SKM-1 treated with dmso at 0.1 percent for 144 hours (cell line): ENCODE measurements at regions not wholly inside any gene's neighbourhood (a gene's known extent, or its start where the extent isn't known, plus 50 kb on each side); places are given as distances from the start of the nearest gene placed in this dataset.

Experiments used
- DNase-seq: peaks from one replicate; lab custom pipeline; 2025; ENCODE audit not compliant: unreplicated experiment; lab: John Stamatoyannopoulos, UW

- DNase-seq: no peak
Measured at GRCh38 chr21:43304621-43305335, 122.2 kb downstream of the SIK1 start.

GRCh38 chr21:43304206-43304605 is 122.7 kb downstream of the SIK1 start:
- no peak for DNase-seq

DNA sequence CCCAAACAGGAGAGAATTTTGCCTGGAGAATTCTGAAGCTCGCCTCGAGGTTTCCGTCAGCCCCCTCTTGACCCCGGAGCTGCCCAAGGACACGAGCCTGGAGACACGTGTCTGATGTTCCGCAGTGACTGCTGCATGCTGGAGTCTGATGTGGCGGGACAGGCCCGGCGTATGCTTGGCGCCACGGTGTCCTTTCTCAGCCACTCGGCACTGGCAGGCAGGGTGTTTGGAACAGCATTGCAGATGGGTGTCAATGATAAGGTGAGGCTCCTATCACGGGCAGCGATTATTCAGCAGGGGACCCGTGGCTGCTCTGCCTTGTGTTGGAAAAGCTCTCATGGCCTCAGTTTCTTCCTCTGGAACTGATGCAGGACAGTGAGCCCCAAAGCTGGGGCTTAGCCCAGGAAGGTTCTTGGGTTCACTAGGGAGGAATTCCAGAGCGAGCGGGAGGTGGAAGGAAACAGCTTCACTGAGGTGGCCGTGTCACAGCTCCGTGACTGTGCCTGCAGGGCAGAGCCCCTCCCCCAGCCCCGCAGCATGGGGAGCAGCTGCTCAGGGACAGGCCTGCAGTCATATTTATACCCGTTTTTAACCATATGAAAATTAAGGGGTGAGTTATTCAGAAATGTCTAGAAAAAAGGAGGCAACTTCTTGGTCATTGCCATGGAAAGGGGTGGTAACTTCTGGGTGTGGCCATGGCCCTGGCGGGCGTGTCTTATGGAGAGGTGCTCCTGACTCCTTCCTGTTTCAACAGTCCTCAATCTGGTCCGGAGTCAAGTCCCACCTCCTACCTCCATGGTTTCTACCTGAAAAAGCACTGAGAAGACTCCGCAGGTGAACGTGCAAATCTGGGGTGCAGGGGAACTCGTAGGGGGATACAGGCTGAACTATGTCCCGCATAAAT is 123.4 kb downstream of the SIK1 start:
- no peak for DNase-seq

GRCh38 chr21:43302769-43303168 is 124.2 kb downstream of the SIK1 start:
- no peak for DNase-seq

DNA sequence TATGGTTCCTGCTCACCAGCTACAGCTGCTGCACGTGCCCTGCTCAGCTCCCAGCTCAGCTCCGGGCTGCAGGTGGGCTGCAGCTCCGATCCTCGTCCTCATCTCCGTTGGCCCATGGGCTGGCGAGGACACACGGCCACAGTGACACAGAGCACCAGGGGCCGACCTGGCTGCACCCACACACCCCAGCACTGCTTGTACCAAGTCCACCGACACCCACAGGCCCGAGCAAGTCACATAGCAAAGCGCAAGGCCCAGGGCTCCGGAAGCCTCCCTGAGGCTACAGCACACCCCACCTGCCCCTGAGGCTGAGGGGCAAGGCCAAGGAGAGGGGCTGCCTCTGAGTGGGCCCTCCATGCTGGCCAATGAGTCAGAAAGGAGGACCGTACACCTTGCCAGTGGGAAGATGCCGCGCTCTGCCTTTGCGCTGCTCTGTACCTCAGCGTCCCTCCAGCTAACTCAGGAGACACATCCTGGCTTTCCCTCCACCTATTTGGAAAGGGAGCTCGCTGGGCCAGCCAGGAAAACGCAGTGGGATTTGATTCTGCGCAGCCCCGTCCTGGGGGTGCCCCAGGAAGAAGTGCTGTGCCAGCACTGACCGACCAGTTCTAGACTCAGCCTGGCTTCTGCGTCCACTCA is 124.8 kb downstream of the SIK1 start:
- DNase-seq: no peak

DNA sequence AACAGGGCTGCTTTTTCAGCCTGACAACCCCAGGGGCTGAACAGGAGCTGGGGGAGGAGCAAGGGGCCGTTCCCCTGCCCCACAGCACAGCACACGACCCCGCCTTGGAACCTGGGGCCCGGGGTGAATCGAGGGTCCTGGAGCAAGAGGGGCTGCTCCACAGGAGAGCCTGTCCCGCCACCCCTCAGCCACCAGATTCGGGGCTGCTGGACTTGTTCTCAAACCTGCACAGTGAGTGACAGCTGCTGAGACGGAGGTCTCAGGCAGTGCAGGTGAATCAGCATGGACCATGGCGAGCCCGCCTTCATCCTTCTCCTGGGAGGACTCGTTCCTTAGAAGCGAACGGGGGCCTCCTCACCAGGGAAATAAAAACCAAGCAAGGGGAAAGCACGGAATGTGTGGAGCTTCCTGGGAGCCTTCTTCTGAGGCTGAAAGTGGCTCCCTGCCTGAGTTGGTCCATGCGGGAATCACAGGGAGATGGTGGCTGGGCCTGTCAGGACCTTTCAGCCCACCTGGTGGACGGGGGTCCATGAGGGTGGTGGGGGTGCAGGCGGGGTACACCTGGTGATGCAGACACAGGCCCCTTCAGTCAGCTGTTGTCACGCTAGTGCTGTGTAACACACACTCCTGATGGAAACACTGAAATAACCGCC is 125.4 kb downstream of the SIK1 start:
- DNase-seq: no peak

DNA sequence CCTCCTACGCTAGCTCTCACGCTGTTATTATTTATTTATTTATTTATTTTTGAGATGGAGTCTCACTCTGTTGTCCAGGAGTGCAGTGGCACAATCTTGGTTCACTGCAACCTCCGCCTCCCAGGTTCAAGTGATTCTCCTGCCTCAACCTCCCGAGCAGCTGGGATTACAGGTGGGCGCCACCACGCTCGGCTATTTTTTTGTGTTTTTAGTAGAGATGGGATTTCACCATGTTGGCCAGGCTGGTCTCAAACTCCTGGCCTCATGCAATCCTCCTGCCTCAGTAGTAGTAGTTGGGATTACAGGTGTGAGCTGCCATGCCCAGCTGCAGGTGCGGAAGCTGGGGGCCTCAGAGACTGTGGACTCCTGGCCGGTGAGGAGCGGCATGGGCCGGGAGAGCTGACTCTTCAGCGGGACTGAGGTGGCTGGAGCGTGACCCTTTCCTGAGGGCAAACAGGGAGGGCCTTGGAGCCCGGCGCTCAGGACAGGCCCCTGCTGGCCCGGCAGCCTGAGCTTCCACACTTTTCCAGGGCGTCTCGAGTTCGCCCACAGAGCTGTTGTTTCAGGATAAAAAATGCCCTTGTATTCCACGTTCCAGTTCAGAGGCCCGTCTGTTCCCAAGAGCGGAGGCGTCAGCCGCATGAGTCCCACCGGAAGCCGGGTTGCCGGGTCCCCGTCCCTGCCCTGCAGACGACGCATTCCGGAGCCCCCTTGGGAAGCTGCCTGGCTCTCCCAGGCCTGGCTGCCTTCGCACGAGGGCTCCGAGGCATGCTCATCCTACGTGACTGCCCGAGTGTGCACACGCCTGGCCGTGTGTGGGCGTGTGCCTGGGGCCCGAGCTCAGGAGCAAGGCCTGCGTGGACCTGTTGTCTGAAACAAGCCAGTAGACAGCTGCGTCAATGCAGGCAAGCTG is 126.2 kb downstream of the SIK1 start:
- no peak for DNase-seq

GRCh38 chr21:43299441-43300277 is 127.3 kb downstream of the SIK1 start:
- no peak for DNase-seq

- DNase-seq: no peak
Measured at GRCh38 chr21:43298546-43299440, 128.1 kb downstream of the SIK1 start.

GRCh38 chr21:43297989-43298388 is 128.9 kb downstream of the SIK1 start:
- DNase-seq: no peak

GRCh38 chr21:43297391-43297981 is 128.7 kb downstream of the CRYAA start:
- DNase-seq: no peak

DNA sequence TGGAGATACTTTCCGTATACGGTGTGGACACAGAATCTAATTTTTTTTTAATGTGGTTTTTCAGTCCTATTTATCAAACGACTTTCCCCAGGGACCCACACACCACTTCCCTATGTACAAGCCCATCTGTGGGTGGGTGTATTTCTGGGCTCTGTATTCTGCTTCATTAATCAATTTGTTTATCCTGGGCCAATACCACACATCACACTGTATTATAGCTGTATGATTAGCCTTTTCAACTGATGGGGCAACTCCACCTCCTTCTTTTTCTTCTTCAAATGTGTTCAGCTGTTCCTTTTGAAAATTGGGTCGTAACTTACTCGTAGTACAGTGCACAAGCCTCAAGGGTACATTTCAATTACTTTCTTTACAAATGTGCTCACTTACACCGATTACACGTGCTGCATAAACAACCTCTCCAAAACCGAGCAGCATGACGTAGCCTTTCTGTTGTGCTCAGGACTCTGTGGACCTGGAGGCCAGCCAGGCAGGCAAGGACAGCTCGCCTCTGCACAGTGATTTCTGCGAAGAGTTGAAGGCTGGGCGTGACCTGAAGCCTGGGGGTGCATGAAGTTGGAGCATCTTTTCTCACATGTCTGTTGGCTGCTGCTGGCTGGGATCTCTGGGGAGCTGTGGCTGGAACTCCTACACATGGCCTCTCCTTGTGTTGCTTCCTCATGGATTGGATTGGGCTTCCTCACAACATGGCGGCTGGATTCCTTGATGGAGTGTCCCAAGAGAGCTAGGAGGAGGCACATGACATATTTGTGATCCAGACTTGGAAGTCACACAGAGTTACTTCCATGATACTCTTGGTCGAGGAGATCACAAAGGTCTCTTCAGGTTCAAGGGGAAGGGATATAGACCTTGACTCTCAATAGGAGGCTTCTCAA is 126.5 kb downstream of the CRYAA start:
- DNase-seq: no peak

- no peak for DNase-seq
Measured at GRCh38 chr21:43294194-43294902, 125.5 kb downstream of the CRYAA start.

GRCh38 chr21:43292866-43293142 is 124.0 kb downstream of the CRYAA start:
- DNase-seq: no peak

- DNase-seq: no peak
Measured at GRCh38 chr21:43292041-43292865, 123.4 kb downstream of the CRYAA start.
